Neural progenitor cell (in vitro differentiated cells): ENCODE measurements at regions not wholly inside any gene's neighbourhood (a gene's known extent, or its start where the extent isn't known, plus 50 kb on each side); places are given as distances from the start of the nearest gene placed in this dataset.

Experiments
- EZH2phosphoT487 ChIP-seq: fragments of 200-600 bp; sonication (generic); IDR thresholded peaks from 2 replicates; pipeline ENCODE4 v1.6.1; 2017; ENCODE audit warnings: antibody characterized with exemption
- TF ChIP-seq, protein P1 (sequence below): fragments of 200-600 bp; sonication (generic); IDR thresholded peaks from 2 replicates; pipeline ENCODE4 v1.5.1; 2017; ENCODE audit warnings: antibody characterized with exemption, mild to moderate bottlenecking

DNA sequence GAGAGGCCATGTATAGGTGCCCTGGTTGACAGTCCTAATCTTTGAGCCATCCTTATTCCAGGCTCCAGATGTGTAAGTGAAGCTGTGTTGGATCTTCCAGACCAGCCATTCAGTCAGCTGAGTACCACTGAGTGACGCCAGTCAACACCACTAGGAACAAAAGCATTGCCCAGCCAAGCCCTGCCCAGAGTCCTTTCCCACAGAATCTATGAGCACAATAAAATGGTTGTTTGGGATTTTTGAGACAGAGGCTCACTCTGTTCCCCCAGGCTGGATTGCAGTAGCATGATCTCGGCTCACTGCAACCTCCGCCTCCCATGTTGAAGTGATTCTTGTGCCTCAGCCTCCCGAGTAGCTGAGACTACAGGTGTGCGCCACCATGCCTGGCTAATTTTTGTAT, 262.5 kb downstream of the BCOR start:
- TF ChIP-seq, protein P1, sequence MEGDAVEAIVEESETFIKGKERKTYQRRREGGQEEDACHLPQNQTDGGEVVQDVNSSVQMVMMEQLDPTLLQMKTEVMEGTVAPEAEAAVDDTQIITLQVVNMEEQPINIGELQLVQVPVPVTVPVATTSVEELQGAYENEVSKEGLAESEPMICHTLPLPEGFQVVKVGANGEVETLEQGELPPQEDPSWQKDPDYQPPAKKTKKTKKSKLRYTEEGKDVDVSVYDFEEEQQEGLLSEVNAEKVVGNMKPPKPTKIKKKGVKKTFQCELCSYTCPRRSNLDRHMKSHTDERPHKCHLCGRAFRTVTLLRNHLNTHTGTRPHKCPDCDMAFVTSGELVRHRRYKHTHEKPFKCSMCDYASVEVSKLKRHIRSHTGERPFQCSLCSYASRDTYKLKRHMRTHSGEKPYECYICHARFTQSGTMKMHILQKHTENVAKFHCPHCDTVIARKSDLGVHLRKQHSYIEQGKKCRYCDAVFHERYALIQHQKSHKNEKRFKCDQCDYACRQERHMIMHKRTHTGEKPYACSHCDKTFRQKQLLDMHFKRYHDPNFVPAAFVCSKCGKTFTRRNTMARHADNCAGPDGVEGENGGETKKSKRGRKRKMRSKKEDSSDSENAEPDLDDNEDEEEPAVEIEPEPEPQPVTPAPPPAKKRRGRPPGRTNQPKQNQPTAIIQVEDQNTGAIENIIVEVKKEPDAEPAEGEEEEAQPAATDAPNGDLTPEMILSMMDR: no peak
- TF ChIP-seq EZH2phosphoT487: no peak
